ENCODE measurements at regions not wholly inside any gene's neighbourhood (a gene's known extent, or its start where the extent isn't known, plus 50 kb on each side); places are given as distances from the start of the nearest gene placed in this dataset.

GRCh38 chr2:89780318-89780717 lies 1088.8 kb downstream of the RPIA start:
- TF ChIP-seq CTCF (IDR thresholded peaks at IDR 0.05; ENCODE audit: low read length) (no peak), EZH2 (IDR thresholded peaks at IDR 0.05; ENCODE audit: borderline replicate concordance, low read length) (no peak)
